Uterus (tissue), 2 donors: ENCODE measurements at regions not wholly inside any gene's neighbourhood (a gene's known extent, or its start where the extent isn't known, plus 50 kb on each side); places are given as distances from the start of the nearest gene placed in this dataset.

Experiments used
- CTCF ChIP-seq, 4 experiments: fragments of 200-600 bp in 2 of 4; fragments of 450-650 bp in 2 of 4; sonication (generic) in 2 of 4; IDR thresholded peaks; one replicate each; pipeline ENCODE4 v1.5.1; 2016 to 2019; ENCODE audit warnings: antibody characterized with exemption in 4 of 4, mild to moderate bottlenecking in 2 of 4, moderate library complexity in 1 of 4
- POLR2A ChIP-seq, 2 donors: fragments of 450-650 bp; IDR thresholded peaks; one replicate each; pipeline ENCODE4 v1.6.1; 2016; ENCODE audit warnings: antibody characterized with exemption in 2 of 2, mild to moderate bottlenecking in 1 of 2, moderate library complexity in 1 of 2

DNA sequence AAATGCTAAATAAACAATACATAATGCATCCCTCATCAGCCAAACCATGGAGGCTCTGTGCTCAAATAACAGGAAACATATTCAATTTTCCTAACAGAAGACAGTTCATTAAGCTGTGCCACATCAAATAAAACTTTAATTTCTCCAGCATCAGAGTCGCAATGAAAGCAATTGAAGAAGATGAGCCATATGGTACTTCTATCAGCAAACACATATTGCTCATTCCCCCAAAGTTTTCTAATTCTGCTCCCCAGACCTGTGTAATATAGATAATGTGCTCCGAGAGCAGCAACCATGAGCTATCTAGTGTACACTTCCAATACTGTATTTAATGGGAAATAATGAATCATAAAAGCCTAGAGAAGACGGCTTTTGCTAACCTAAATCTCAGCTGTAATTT, 263.2 kb downstream of the MEIS1 start:
- TF ChIP-seq CTCF (IDR thresholded peaks at IDR 0.05), result no peak
- no peak for TF ChIP-seq POLR2A (IDR thresholded peaks at IDR 0.05)
